GM23338 (cell line): ENCODE measurements at regions not wholly inside any gene's neighbourhood (a gene's known extent, or its start where the extent isn't known, plus 50 kb on each side); places are given as distances from the start of the nearest gene placed in this dataset.

Experiments
- ATAC-seq: fragments of 200-7000 bp; cut with Tn5 transposase; 3 replicates; pipeline ENCODE4 v1.9.1; 2020
- DNase-seq: peaks from one replicate; pipeline ENCODE4 v3.0.0-alpha.2; 2015; ENCODE audit warnings: low spot score
- H2AFZ ChIP-seq: fragments of 200-600 bp; sonication (generic); 2 replicates; pipeline ENCODE4 v1.8.0; 2016; ENCODE audit warnings: antibody characterized with exemption, mild to moderate bottlenecking, moderate library complexity
- H3F3A ChIP-seq: fragments of 200-600 bp; sonication (generic); replicated peaks from 2 replicates; pipeline ENCODE4 v1.8.0; 2017; ENCODE audit warnings: antibody characterized with exemption, mixed run types, low read depth
- H3K27ac ChIP-seq: fragments of 200-600 bp; sonication (generic); 2 replicates; pipeline ENCODE4 v1.6.1; 2016; ENCODE audit warnings: low read depth
- H3K27me3 ChIP-seq: fragments of 200-600 bp; sonication (generic); 2 replicates; pipeline ENCODE4 v1.8.0; 2016; ENCODE audit warnings: mild to moderate bottlenecking, mixed run types, moderate library complexity; ENCODE audit not compliant: insufficient read depth
- H3K36me3 ChIP-seq: fragments of 200-600 bp; sonication (generic); 2 replicates; pipeline ENCODE4 v1.8.0; 2016; ENCODE audit warnings: mild to moderate bottlenecking; ENCODE audit not compliant: insufficient read depth
- H3K4me1 ChIP-seq: fragments of 200-600 bp; sonication (generic); 2 replicates; pipeline ENCODE4 v1.8.0; 2016; ENCODE audit warnings: mild to moderate bottlenecking, moderate library complexity; ENCODE audit not compliant: insufficient read depth
- H3K4me2 ChIP-seq: fragments of 200-600 bp; sonication (generic); 2 replicates; pipeline ENCODE4 v1.7.1; 2017; ENCODE audit warnings: mixed run types
- H3K4me3 ChIP-seq: fragments of 200-600 bp; sonication (generic); 2 replicates; pipeline ENCODE4 v1.6.1; 2016; ENCODE audit warnings: mixed run types
- H3K79me2 ChIP-seq: fragments of 200-600 bp; sonication (generic); replicated peaks from 2 replicates; pipeline ENCODE4 v1.8.0; 2017; ENCODE audit warnings: mild to moderate bottlenecking; ENCODE audit not compliant: insufficient read depth
- H3K9me2 ChIP-seq: fragments of 200-600 bp; sonication (generic); 2 replicates; pipeline ENCODE4 v1.8.0; 2017; ENCODE audit not compliant: insufficient read depth
- H4K20me1 ChIP-seq: fragments of 200-600 bp; sonication (generic); replicated peaks from 2 replicates; pipeline ENCODE4 v1.8.0; 2017; ENCODE audit warnings: mild to moderate bottlenecking; ENCODE audit not compliant: insufficient read depth
- H3K27ac Mint-ChIP-seq: 2 replicates; pipeline ENCODE4 v1.8.0; 2020; ENCODE audit warnings: inconsistent platforms, mild to moderate bottlenecking, moderate library complexity, mixed read lengths
- H3K27me3 Mint-ChIP-seq: 3 replicates; pipeline ENCODE4 v1.8.0; 2022; ENCODE audit warnings: low read depth, mild to moderate bottlenecking, moderate library complexity, mixed read lengths, inconsistent platforms; ENCODE audit not compliant: insufficient read depth, poor library complexity
- H3K36me3 Mint-ChIP-seq: 3 replicates; pipeline ENCODE4 v1.8.0; 2021; ENCODE audit warnings: low read depth, mild to moderate bottlenecking, inconsistent platforms, moderate library complexity, mixed read lengths
- H3K4me1 Mint-ChIP-seq: 3 replicates; pipeline ENCODE4 v1.8.0; 2020; ENCODE audit warnings: mild to moderate bottlenecking, inconsistent platforms, mixed read lengths
- H3K4me3 Mint-ChIP-seq: 3 replicates; pipeline ENCODE4 v1.8.0; 2021; ENCODE audit warnings: moderate library complexity, mild to moderate bottlenecking, inconsistent platforms, mixed read lengths
- H3K9me3 Mint-ChIP-seq: 3 replicates; pipeline ENCODE4 v1.8.0; 2020; ENCODE audit warnings: moderate library complexity, mild to moderate bottlenecking, inconsistent platforms, mixed read lengths
- EZH2phosphoT487 ChIP-seq: fragments of 200-600 bp; sonication (generic); IDR thresholded peaks from one replicate; pipeline ENCODE4 v1.8.1; 2018; ENCODE audit warnings: antibody characterized with exemption; ENCODE audit not compliant: unreplicated experiment
- JUNB ChIP-seq: IDR thresholded peaks from one replicate; pipeline ENCODE4 v1.6.1; 2016; ENCODE audit warnings: antibody characterized with exemption; ENCODE audit not compliant: unreplicated experiment
- NANOG ChIP-seq: IDR thresholded peaks from 2 replicates; pipeline ENCODE4 v1.6.1; 2016; ENCODE audit warnings: antibody characterized with exemption, borderline replicate concordance
- POLR2AphosphoS5 ChIP-seq: IDR thresholded peaks from 2 replicates; pipeline ENCODE4 v1.6.1; 2016; ENCODE audit warnings: antibody characterized with exemption, low read depth
- REST ChIP-seq: IDR thresholded peaks from one replicate; pipeline ENCODE4 v1.6.1; 2018; ENCODE audit warnings: antibody characterized with exemption; ENCODE audit not compliant: unreplicated experiment
- STAT1 ChIP-seq: IDR thresholded peaks from one replicate; pipeline ENCODE4 v1.6.1; 2016; ENCODE audit warnings: antibody characterized with exemption; ENCODE audit not compliant: unreplicated experiment
- ZNF114 ChIP-seq: fragments of 250-450 bp; sonication (Bioruptor Pico); IDR thresholded peaks from 2 replicates; pipeline ENCODE4 v1.5.0; 2020; ENCODE audit warnings: mild to moderate bottlenecking, moderate library complexity
- ZNF331 ChIP-seq: fragments of 250-450 bp; sonication (Bioruptor Pico); IDR thresholded peaks from 2 replicates; pipeline ENCODE4 v1.5.0; 2020; ENCODE audit warnings: low read depth, mild to moderate bottlenecking, moderate library complexity
- ZNF462 ChIP-seq: fragments of 250-450 bp; sonication (Bioruptor Pico); IDR thresholded peaks from 2 replicates; pipeline ENCODE4 v1.5.0; 2020; ENCODE audit warnings: mild to moderate bottlenecking, moderate library complexity
- TF ChIP-seq, protein P1 (sequence below): IDR thresholded peaks from 2 replicates; pipeline ENCODE4 v1.6.1; 2016; ENCODE audit warnings: antibody characterized with exemption

- no peak for TF ChIP-seq STAT1
- TF ChIP-seq ZNF331 (CRISPR knock-in tag) = no peak
Observed at GRCh38 chr1:30487042-30487441, 236.3 kb downstream of the MATN1 start (continued).

- no peak for ATAC-seq
- Histone ChIP-seq H3K4me3 (no peak overlapping the region), H3K27me3 (no peaks in the 10 kb centered on the region), H3K79me2 (no peaks in the 10 kb centered on the region), H2AFZ (no peak overlapping the region), H3K9me2 (no peaks in the 10 kb centered on the region), H3K4me2 (no peak overlapping the region), H4K20me1 (no peaks in the 10 kb centered on the region), H3F3A (no peaks in the 10 kb centered on the region), H3K4me1 (no peaks in the 10 kb centered on the region), H3K27ac (no peak overlapping the region), H3K36me3 (no peaks in the 10 kb centered on the region)
- Mint-ChIP-seq H3K36me3 (peaks cover 20% of the 10 kb centered on the region), H3K9me3 (peaks cover 63% of the 10 kb centered on the region), H3K27me3 (peaks cover 6% of the 10 kb centered on the region), H3K4me1 (no peaks in the 10 kb centered on the region), H3K27ac (no peak overlapping the region), H3K4me3 (no peak overlapping the region)
- no peak for DNase-seq
- TF ChIP-seq, protein P1, sequence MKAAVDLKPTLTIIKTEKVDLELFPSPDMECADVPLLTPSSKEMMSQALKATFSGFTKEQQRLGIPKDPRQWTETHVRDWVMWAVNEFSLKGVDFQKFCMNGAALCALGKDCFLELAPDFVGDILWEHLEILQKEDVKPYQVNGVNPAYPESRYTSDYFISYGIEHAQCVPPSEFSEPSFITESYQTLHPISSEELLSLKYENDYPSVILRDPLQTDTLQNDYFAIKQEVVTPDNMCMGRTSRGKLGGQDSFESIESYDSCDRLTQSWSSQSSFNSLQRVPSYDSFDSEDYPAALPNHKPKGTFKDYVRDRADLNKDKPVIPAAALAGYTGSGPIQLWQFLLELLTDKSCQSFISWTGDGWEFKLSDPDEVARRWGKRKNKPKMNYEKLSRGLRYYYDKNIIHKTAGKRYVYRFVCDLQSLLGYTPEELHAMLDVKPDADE = no peak
- TF ChIP-seq ZNF114 (CRISPR knock-in tag) = no peak
- TF ChIP-seq EZH2phosphoT487 = no peak
- no peak for TF ChIP-seq REST
- TF ChIP-seq JUNB = no peak
Observed at GRCh38 chr1:30485072-30485471, 238.3 kb downstream of the MATN1 start.

DNA sequence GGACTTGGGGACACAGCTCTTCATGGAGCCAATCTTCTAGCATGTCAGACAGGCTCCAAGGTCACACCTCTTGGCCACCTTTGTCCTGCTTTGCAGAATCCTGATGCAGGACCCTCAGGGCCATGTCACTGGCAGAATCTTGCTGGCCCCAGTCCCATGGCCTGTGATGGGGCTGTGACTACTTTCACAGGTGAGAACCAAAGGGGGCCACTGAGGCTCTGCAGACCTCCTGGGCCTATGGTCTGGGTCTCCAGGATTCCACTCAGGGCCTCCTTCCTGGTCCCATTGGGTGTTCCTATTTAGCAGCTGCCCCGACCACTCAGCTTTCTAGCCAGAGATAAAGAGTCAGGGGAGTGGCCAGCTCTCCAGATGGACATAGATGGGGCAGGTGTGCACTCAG lies 238.7 kb downstream of the MATN1 start:
- Mint-ChIP-seq H3K36me3 (peaks cover 24% of the 10 kb centered on the region), H3K27ac (no peak overlapping the region), H3K4me1 (no peaks in the 10 kb centered on the region; the same call in 2 of the 3 replicates), H3K27me3 (peaks cover 7% of the 10 kb centered on the region), H3K9me3 (peaks cover 63% of the 10 kb centered on the region), H3K4me3 (no peak overlapping the region)
- Histone ChIP-seq H3K36me3 (no peaks in the 10 kb centered on the region), H4K20me1 (no peaks in the 10 kb centered on the region), H3K9me2 (no peaks in the 10 kb centered on the region), H3F3A (no peaks in the 10 kb centered on the region), H3K27me3 (no peaks in the 10 kb centered on the region), H3K79me2 (no peaks in the 10 kb centered on the region), H3K27ac (no peak overlapping the region), H2AFZ (no peak overlapping the region), H3K4me2 (no peak overlapping the region), H3K4me3 (no peak overlapping the region), H3K4me1 (no peaks in the 10 kb centered on the region)
- DNase-seq (no peak), ATAC-seq (no peak)
- TF ChIP-seq ZNF462 (CRISPR knock-in tag) (no peak), POLR2AphosphoS5 (no peak), NANOG (no peak)
- TF ChIP-seq, protein P1 = no peak
